Lung microvascular endothelial cell (primary cell): ENCODE measurements at regions not wholly inside any gene's neighbourhood (a gene's known extent, or its start where the extent isn't known, plus 50 kb on each side); places are given as distances from the start of the nearest gene placed in this dataset.

Source experiments
- DNase-seq, 2 donors: peaks; one replicate each; pipeline versions ENCODE4 v3.0.0 to v3.0.0-alpha.2; 2010; ENCODE audit warnings: low read depth in 2 of 2

DNA sequence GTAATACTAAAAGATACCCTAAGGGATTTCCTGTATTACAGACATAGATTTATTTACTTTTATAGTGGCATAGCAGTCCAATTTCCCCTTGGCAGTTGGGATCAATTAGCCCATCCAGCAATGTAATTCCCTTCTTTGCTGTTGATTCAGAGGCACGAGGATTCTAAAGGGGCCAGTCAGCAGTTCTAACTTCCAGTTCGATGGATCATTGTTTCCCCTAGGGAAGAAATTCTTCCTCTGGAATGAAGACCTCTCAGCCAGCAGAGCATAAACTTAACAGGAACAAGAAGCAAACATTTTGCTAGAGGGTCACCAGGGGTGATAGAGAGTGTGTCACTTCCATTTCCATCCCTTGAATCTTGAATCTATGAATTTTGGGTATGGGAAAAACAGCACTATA lies 395.7 kb upstream of the NOVA1 start:
- DNase-seq = no peak

- DNase-seq = no peak
Observed at GRCh38 chr14:26995301-26995700, 397.5 kb upstream of the NOVA1 start.

DNA sequence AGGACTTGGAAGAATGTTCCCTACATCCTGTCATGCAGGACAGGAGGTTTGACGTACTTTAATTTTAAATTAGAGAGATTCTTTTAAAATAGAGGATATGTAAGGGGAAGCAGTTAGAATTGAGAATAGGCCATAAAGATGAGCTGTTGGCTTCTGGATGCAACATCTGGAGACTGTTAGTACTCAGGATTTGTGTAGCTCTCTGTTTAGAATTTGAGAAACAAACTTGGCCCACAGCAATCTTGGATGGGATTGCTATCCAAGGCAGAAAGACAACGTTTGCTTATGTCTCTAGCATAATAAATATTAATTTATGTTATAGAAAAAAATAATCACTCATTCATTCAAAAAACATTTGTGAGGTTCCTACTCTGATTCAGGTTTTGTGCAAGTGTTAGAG lies 398.4 kb upstream of the NOVA1 start:
- DNase-seq = no peak

GRCh38 chr14:27002179-27002578 lies 404.3 kb upstream of the NOVA1 start:
- DNase-seq = no peak

DNA sequence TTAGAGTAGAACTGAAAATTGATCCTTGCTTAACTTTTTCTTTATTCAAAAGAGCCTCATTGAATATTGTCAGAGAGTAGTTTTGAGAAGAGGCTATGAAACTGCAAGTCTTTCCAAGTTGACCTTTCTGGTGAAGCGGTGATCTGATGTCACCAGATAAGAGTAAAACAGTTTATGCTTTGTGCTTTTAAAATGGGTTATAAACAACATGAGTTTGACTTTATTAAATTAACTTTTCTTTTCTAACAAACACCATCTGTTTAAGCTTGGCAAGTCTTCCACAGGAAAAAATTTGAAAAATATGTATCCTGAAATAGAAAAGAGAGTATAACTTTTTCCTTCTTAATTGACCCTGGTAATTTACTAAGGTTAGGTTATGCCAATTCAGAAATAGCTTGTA lies 408.7 kb upstream of the NOVA1 start:
- DNase-seq = no peak

GRCh38 chr14:27008187-27008586 lies 410.4 kb upstream of the NOVA1 start:
- no peak for DNase-seq

GRCh38 chr14:27012641-27013040 lies 414.8 kb upstream of the NOVA1 start:
- no peak for DNase-seq

DNA sequence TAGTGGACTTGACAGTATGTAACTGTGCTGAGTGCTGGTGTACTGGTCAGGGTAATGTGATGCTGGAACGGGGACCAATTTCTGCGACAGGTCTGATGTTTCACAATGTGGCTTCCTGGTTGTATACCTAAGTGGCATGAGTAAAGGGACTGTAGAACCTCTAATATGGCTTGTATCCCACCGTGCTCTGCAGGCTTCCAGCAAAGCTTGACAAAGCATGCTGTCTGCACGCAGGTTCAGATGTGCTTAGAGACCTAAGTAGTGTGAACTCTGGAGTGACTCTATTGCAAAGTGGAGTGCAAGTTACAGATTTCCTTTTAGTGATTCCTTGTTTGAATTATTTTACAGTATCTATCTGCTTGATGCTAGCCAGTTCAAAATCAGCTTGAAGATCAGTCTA lies 415.8 kb upstream of the NOVA1 start:
- no peak for DNase-seq

GRCh38 chr14:27015065-27015464 lies 417.2 kb upstream of the NOVA1 start:
- DNase-seq = no peak

GRCh38 chr14:27025648-27026047 lies 427.8 kb upstream of the NOVA1 start:
- DNase-seq = peak in 1 of 2 donors; percentile 0

DNA sequence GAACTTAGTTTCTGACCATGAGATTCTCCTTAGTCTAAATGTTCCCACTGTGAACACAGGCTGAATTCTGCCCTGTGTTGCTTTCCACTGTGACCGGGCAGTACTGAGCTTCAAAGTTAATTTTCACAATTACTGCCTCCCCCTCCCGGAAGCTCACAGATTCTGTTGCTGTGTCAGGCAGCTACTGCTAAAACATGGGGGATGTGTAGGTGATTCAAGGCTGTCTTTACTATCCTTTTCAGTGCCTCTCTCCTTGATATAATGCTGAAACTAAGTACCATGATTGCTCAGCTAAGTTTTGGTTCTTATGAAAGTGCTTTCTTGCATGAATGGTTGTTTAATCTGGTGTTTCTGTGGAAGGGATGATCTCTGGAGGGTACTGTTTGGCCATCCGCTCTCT lies 428.3 kb upstream of the NOVA1 start:
- DNase-seq = no peak

DNA sequence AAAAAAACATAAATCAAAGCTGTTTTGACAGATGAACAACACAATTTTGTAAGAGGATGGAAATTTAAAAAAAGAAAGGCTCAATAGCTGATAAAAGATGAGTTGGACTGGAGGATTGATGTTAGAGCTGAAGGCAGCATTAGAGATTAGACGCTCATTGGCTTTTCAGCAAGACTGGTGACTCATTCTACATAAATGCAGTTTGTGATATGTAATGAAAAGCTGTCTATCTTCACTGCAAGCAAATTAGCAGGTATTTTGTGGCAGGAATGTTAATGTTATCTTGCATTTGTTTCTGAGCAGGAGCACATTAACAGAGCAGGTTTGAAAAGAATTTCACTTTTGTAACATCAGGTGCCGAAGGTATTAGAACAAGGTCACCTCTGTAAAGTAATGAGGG lies 442.7 kb upstream of the NOVA1 start:
- DNase-seq = no peak

- no peak for DNase-seq
Observed at GRCh38 chr14:27049701-27050100, 451.9 kb upstream of the NOVA1 start.

DNA sequence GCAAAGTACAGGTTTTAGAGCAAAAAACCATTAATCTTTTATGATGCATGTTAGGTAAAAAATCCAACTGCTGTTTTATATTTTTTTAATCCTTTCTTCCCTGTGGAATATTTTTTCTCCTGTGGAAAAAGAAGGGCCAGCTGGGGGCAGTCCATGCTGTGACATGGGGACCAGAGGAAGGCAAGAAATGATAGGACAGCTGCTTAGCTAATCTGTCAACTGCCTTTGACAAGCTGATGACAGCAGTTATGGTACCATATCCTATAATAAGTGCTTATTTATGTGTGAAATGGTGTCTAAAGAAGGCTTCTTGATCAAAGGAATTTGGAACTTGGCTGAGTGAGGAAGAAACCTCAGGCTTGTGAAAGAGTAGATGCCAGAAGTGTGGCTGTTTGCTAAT lies 452.4 kb upstream of the NOVA1 start:
- no peak for DNase-seq

GRCh38 chr14:27056586-27056985 lies 458.8 kb upstream of the NOVA1 start:
- DNase-seq = no peak

DNA sequence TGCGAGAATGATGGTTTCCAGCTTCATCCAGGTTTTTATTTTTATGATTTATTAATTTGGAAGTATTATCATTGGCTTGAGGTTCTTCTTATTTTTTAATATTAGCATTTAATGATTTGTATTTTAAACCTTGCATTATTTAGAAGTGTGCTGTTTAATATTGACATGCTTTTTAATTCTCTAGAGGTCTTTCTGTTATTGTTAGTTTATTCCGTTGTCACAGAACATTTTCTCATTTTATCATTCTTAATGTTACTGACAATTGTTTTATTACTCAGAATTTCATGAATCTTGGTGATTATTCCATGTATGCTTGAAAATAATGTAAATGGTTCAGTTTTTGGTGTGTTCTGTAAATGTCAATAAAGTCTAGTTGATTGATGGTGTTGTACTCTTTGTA lies 463.5 kb upstream of the NOVA1 start:
- no peak for DNase-seq

- no peak for DNase-seq
Observed at GRCh38 chr14:27063959-27064358, 466.1 kb upstream of the NOVA1 start.

DNA sequence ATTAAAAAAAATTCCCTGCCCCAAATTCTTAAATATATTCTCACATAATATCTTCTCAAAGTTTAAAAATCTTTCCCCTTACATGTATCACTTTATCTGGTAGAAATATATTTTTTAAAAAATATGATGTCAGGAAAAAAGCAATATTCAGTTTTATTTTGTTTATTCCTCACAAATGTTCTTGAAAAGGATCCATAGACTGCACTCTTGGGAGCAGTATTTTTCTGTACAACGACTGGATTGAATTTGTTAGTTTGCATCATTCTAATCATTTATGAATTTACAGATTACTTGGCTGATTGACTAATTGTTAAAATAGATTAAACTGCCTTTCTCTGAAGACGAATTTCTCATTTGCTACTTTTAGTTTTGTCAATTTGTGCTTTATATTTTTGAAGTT lies 468.1 kb upstream of the NOVA1 start:
- DNase-seq = no peak

- no peak for DNase-seq
Observed at GRCh38 chr14:27067961-27068360, 470.1 kb upstream of the NOVA1 start.

DNA sequence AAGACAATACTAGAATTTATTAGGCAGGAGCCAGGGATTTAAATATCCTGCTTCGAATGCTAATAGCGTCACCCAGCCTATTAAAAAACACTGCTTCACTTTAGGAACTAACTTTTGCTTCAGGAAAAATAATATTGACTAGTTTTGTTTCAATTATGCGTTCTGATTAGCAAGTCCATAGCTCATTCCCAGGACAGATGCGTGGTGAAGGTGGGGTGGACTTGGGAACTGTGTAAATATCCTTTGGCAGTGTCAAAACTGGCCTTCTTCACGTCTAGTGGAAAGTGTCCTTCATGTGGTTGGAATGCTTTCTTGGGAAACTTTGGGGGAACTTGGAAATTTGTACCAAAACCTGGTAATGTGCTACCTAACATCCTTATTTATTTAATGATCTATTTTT lies 474.8 kb upstream of the NOVA1 start:
- DNase-seq = no peak

GRCh38 chr14:27075503-27075902 lies 477.7 kb upstream of the NOVA1 start:
- no peak for DNase-seq

DNA sequence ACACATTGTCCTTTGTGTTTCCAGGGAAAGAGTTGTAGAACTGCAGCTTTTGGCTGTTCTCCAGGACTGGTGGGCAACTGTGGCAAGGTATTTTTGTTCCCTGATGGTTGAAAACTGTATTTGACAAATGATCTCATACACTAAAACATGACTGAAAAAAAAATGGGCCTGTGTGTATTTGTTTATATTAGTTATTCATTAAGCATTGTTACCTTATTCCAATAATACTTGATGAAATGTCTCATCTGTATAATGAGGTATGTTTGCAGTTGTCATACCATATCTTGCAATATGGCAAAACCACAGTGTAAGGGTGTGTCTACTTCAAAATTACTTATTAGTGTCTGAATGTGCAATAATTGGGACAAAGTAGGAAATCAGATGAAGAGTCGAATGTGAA lies 479.4 kb upstream of the NOVA1 start:
- no peak for DNase-seq

DNA sequence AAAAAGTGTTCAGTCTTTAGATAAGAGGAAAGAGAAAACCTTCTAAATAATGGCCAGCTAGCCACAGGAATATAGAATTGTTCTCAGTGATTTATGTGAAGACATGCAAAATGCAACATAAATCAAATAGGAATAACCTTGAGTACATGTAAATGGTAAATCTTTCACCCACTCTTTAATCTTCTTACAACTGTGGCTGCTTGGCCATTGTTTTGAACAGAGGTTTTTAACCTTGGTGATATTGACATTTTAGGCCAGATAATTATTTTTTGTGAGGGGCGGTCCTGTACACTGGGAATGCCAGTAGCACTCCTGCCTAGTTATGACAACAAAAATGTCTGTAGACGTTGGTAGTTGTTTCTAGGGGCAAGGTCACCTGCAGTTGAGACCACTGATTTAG lies 479.9 kb upstream of the NOVA1 start:
- no peak for DNase-seq

- DNase-seq = no peak
Observed at GRCh38 chr14:27078191-27078590, 480.4 kb upstream of the NOVA1 start.

- DNase-seq = no peak
Observed at GRCh38 chr14:27079716-27080115, 481.9 kb upstream of the NOVA1 start.
